ENCODE measurements at regions not wholly inside any gene's neighbourhood (a gene's known extent, or its start where the extent isn't known, plus 50 kb on each side); places are given as distances from the start of the nearest gene placed in this dataset.

DNA sequence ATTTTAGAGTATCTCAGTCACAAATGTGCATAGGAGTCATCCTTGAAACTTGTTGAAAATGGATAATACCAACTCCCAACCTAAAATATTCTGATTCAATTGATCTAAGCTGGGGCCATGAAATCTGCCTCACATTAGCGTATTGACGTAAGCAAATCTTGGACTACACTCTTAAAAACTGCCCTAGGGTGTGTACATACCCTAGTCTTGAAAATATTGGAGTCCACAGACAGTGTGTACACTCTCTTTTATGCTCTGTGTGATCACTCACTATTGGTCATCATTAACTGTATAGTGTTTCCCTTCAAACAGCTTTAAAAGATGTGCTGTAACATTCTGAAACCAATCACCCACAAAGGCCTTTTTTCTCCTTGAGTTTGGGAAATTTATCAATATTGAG lies 102.9 kb upstream of the FERD3L start:
- H3K36me3 ChIP-seq, result no peaks in the 10 kb centered on the region
- 85 to 98% (median 91%) methylated on average over 2 of the region's 2 CpGs for WGBS, 5 donors
- no peaks in the 10 kb centered on the region for H3K27me3 ChIP-seq (replicated peaks in 1 of 7)
- H3K4me1 ChIP-seq, result no peaks in the 10 kb centered on the region
- H3K27ac ChIP-seq, result no peak overlapping the region
- intact Hi-C loops (cut with DNase I; ENCODE audit: low total_unique reads), result no loop called here
- no peak overlapping the region for H3K4me3 ChIP-seq
- peaks cover 0 to 10% (median 0%) of the 10 kb centered on the region in 8 donors for H3K9me3 ChIP-seq
- DNase-seq, result no peak
- no peak for TF ChIP-seq POLR2AphosphoS5 (IDR thresholded peaks at IDR 0.05)
- TF ChIP-seq, protein P1, sequence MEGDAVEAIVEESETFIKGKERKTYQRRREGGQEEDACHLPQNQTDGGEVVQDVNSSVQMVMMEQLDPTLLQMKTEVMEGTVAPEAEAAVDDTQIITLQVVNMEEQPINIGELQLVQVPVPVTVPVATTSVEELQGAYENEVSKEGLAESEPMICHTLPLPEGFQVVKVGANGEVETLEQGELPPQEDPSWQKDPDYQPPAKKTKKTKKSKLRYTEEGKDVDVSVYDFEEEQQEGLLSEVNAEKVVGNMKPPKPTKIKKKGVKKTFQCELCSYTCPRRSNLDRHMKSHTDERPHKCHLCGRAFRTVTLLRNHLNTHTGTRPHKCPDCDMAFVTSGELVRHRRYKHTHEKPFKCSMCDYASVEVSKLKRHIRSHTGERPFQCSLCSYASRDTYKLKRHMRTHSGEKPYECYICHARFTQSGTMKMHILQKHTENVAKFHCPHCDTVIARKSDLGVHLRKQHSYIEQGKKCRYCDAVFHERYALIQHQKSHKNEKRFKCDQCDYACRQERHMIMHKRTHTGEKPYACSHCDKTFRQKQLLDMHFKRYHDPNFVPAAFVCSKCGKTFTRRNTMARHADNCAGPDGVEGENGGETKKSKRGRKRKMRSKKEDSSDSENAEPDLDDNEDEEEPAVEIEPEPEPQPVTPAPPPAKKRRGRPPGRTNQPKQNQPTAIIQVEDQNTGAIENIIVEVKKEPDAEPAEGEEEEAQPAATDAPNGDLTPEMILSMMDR (IDR thresholded peaks at IDR 0.05 in 8 of 11, conservative IDR thresholded peaks at IDR 0.05 in 3 of 11), result no peak
- no peak for TF ChIP-seq POLR2A (IDR thresholded peaks at IDR 0.05)

GRCh38 chr7:19247017-19247416 lies 101.8 kb upstream of the FERD3L start:
- no peak for DNase-seq
- WGBS, 5 donors, result 87 to 100% (median 100%) methylated on average over 1 of the region's 1 CpG
- peaks cover 0 to 21% (median 0%) of the 10 kb centered on the region in 8 donors for H3K9me3 ChIP-seq
- H3K36me3 ChIP-seq, result no peaks in the 10 kb centered on the region
- no peak overlapping the region for H3K27ac ChIP-seq
- H3K4me3 ChIP-seq, result no peak overlapping the region
- TF ChIP-seq, protein P1 (IDR thresholded peaks at IDR 0.05 in 8 of 11, conservative IDR thresholded peaks at IDR 0.05 in 3 of 11), result no peak
- TF ChIP-seq POLR2A (IDR thresholded peaks at IDR 0.05) (no peak), POLR2AphosphoS5 (IDR thresholded peaks at IDR 0.05) (no peak)
- intact Hi-C loops (cut with DNase I; ENCODE audit: low total_unique reads), result no loop called here
- H3K27me3 ChIP-seq (replicated peaks in 1 of 7), result no peaks in the 10 kb centered on the region
- no peaks in the 10 kb centered on the region for H3K4me1 ChIP-seq

DNA sequence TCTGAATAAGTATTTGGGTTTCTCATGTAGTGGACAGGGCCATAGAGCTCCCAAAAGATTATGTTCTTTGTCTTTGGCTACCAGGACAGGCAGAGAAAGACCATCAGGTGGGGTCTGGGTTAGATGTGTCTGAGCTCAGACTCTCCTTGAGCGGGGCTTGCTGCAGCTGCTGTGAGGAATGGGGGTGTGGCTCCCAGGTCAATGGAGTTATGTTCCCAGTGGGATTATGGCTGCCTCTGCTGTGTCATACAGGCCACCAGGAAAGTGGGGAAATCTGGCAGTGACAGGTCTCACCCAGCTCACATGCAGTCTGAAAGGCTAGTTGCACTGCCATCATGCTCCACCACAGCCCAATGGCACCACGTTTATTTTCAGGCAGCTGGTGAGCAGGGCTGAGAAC lies 97.0 kb upstream of the FERD3L start:
- Histone ChIP-seq H3K36me3 (no peaks in the 10 kb centered on the region), H3K9me3 (peaks cover 0 to 58% (median 17%) of the 10 kb centered on the region in 8 donors), H3K4me3 (no peak overlapping the region), H3K27ac (no peak overlapping the region), H3K27me3 (replicated peaks in 1 of 7) (no peaks in the 10 kb centered on the region), H3K4me1 (no peaks in the 10 kb centered on the region)
- no peak for DNase-seq
- TF ChIP-seq POLR2AphosphoS5 (IDR thresholded peaks at IDR 0.05) (no peak), POLR2A (IDR thresholded peaks at IDR 0.05) (no peak)
- TF ChIP-seq, protein P1 (IDR thresholded peaks at IDR 0.05 in 8 of 11, conservative IDR thresholded peaks at IDR 0.05 in 3 of 11), result no peak
- intact Hi-C loops (cut with DNase I; ENCODE audit: low total_unique reads), result no loop called here
- WGBS, 5 donors, result 58 to 78% (median 69%) methylated on average over 2 of the region's 2 CpGs

- intact Hi-C loops (cut with DNase I; ENCODE audit: low total_unique reads), result no loop called here
- Histone ChIP-seq H3K9me3 (peaks cover 0 to 55% (median 17%) of the 10 kb centered on the region in 8 donors), H3K4me1 (no peaks in the 10 kb centered on the region), H3K36me3 (no peaks in the 10 kb centered on the region), H3K27ac (no peak overlapping the region), H3K4me3 (no peak overlapping the region), H3K27me3 (replicated peaks in 1 of 7) (no peaks in the 10 kb centered on the region)
- DNase-seq, result no peak
- WGBS, 5 donors, result 67 to 80% (median 71%) methylated on average over 3 of the region's 3 CpGs
- no peak for TF ChIP-seq POLR2AphosphoS5 (IDR thresholded peaks at IDR 0.05)
- no peak for TF ChIP-seq POLR2A (IDR thresholded peaks at IDR 0.05)
- TF ChIP-seq, protein P1 (IDR thresholded peaks at IDR 0.05 in 8 of 11, conservative IDR thresholded peaks at IDR 0.05 in 3 of 11), result no peak
These were observed 94.7 kb upstream of the FERD3L start for GRCh38 chr7:19239951-19240350.
